HG03066 (cell line): ENCODE measurements at regions not wholly inside any gene's neighbourhood (a gene's known extent, or its start where the extent isn't known, plus 50 kb on each side); places are given as distances from the start of the nearest gene placed in this dataset.
"Not testable (repeated sequence)": the region's sequence is repeated elsewhere in the genome, so short reads cannot be mapped to it uniquely, and the experiment has no call there.

Experiments used
- ATAC-seq: cut with Tn5 transposase; IDR thresholded peaks from one replicate; pipeline ENCODE4 v1.9.1; 2021; ENCODE audit warnings: low read depth; ENCODE audit not compliant: unreplicated experiment

DNA sequence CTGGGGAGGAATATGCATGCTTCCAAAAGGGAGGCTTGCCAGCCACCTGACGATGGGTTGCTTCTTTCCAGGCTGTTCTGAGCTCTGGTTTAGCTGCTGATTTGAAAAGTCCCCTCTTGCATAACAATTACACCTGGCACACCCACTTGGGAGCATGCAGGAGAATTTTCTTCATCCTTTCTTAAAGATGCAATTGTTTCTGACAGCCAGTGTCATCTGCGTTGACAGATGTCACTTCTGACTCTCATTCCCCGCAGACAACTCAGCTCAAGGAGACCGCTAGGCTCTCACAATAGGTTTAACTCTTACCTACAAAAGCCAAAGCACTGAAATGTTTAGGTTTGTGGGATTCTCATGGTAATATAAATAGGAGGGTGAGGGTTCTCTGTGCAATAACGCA is 185.6 kb upstream of the SYNPR start:
- ATAC-seq: no peak

DNA sequence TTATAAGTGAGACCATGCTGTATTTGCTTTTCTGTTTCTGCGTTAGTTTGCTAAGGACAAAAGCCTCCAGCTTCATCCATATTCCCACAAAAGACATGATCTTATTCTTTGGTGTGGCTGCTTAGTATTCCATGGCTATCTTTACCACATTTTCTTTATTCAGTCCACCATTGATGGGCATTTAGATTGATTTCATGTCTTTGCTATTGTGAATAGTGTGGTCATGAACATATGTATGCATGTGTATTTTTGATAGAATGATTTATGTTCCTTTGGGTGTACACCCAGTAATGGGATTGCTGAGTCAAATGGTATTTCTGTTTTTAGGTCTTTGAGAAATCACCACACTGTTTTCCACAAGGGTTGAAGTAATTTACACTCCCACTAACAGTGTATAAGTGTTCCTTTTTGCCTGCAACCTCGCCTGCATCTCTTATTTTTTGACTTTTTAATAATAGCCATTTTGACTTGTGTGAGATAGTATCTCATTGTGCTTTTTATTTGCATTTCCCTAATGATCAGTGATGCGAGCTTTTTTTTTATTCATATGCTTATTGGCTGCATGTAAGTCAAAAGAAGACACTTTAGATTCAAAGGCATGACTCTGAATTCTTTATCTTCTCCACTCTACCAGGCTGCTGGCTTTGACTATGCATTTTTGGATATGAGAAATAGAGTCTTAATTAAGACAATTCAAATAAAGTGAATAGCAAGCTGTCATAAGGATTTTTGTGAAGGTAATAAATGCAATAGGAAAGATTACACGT is 183.3 kb upstream of the SYNPR start:
- no peak for ATAC-seq

DNA sequence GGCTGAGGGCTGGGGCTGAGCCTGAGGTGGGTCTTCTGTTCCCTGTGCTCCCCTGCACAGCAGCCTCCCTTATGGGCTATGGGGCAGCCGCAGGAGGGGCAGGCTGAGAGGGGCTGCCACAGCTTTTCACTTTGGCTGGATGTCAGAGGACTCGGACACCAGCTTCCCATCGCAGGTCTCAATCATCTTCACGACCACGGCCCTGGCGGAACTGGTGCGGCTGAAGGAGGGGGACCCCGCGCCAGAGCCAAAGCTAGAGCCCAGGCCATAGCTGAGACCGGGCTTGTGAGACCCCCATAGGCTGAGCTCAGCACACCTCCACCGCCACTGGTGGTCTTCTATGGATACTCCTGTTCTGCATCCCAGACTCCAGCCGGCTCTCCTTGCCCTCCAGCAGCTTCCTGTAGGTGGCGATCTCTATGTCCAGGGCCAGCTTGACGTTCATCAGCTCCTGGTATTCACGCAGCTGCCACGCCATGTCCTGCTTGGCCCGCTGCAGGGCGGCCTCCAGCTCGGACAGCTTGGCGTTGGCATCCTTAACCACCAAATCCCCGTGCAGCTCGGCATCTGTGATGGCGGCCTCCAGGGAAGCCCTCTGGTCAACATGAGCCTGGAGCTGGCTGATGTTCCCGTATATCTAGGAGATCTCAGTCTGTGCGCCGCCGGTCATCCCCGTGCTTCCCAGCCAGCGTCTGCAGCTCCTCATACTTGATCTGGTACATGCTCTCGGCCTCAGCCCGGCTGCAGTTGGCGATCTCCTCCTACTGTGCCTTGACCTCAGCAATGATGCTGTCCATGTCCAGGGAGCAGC is 181.7 kb upstream of the SYNPR start:
- no peak for ATAC-seq

DNA sequence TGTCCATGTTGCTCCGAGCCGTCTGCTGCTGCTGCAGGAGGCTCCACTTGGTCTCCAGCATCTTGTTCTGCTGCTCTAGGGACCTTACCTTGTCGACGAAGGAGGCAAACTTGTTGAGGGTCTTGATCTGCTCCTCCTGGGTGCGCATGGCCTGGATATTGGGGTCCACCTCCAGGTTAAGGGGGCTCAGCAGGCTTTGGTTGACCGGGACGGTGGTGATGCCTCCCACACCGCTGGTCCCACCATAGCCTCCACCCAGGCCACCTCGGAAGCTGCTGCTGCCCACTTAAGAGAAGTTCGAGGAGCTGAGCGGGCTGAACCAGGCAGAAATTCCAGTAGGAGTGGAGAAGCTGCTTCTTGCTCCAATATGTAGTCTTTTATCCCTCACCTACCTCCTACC is 180.7 kb upstream of the SYNPR start:
- no peak for ATAC-seq

DNA sequence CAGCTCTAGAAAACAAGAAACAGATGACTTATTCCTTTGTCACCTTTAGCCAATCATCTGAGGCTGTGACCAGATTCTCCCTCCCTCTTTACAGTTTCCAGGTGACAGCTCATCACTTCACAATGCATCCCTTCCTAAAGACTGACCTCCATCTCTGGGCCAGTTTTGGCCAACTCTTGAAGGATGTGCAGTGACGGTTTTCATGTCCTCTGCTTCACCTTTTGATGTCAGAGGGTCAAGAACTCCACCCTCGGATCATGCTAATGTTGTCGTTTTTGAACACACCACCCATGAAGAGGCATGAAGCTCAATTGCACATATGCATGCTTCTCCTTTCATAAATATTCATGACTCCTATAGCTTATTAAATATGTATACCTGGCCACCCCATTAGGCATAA is 161.2 kb upstream of the SYNPR start:
- ATAC-seq: no peak

DNA sequence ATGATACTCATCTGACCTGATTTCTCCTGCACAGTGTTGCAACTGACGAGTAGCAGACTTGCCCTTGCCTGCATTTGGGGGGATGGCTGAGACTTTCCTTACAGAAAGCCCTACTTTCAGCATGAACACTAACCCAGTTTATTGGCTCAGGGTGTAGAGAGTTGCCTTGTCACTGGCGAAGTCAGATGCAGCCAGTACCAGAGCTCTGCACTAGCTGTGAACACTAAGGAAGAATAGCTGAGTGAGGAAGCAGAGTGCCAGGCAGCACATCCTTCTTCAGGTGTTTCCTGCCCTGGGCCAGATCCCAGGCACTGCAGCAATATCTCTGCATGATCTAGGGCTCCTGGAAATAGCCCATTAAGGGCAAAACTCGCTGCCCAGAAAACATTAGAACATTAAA is 154.0 kb upstream of the SYNPR start:
- ATAC-seq: no peak

DNA sequence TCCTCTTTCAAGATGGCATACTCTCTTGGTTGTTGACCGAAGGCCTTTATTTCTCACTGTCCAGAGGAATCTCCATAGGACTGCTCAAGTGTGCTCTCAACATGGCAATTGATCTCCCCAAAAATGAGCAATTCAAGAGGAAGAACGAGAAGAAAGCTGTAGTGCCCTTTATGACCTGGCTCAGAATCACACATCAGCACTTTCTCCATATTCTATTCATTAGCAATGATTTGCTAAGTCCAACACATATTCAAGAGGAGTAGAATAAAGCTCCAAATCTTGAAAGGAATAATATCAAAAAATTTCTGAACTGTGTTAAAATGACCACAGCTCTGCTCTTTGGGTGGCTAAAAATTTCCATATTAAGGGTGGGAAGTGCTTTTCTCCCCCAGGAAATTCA is 151.6 kb upstream of the SYNPR start:
- ATAC-seq: no peak

DNA sequence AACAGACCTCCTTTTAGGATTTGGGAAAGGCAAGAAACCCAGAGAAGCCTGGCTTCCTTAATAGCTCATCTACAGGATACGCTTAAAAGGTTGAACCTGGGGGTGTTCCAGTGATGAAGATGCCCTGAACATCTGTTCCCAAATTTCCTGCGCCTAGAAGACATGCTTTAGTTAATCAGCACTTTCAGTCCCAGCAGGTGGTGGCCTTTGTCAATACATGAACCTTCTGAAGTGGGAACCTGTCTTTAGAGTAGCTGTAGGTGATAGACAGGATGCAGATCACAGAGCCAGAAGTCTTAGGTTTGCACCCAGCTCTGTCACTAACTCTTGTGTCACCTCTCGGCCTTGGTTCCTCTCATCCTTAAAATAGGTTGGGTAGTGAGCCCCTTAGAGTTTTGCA is 149.7 kb upstream of the SYNPR start:
- no peak for ATAC-seq

DNA sequence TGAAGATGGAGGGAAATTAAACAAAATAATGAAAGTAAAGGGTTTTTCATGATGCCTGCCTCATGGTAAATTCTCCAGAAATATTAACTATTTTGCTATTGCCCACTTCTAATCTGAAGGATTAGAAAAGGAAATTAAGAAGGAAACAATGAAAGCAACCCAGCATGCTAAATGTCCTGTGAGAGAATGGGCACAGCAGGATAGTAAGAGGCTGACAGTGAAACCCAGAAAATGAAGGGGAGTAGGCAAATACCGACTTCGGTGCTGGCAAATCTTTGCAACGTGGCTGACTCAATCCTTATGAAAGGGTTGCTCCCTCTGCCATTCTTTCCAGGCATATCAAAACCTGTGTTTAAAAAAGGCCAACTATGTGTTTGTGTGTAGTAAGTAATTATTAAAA is 147.5 kb upstream of the SYNPR start:
- ATAC-seq: no peak

DNA sequence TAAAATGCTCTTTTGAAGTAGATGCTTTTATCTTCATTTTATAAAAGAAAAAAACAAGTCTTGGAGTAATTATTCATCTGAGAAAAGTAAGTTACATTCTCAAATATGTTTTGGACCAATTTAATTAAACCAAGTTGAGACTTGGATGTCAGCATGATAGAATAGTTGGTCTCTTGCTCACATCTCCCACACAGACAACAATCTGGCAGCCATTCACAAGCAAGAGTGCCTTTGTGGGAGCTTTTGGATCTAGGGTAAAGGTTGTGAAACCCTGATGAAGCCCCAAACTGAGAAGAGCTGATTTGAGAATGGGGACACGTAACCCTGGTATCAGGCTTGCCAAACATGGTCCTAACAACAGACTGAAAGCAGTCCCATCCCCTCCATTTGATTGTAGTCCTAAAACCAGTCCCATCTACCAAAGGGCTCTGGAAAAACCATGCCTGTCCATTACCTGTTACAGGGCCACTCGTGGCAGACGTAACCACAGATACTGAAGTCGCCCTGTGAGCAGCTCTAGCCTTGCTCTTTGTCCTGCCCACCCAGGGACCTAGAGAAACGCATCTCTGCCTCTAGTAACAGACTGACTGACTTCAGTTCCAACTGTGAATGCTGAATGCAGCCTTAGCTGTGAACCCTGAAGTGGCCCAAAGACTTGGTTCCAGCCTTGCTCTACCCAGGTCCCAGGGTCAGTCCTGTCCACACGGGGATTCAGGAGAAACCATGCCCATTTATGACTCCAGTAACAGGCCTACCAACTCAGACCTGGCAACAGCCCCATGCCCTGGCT is 145.5 kb upstream of the SYNPR start:
- no peak for ATAC-seq

DNA sequence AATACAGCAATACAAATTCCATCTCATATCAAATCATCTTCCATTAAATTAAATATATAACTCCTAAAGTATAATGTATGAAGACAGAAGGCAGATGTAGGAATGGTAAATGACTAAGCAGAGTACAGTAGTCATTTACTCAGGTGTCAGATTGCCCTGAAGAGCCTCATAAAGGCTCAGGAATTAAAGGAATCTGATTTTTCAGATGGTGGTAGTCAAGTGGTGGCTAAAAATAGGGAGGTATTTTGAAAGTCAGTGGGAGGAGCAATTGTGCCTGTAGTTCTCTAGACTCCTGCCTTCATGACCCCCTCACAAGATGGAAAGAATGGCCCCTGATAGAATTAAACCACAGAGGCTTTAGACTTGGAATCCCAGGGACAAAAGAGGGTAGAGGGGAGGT is 142.7 kb upstream of the SYNPR start:
- no peak for ATAC-seq

DNA sequence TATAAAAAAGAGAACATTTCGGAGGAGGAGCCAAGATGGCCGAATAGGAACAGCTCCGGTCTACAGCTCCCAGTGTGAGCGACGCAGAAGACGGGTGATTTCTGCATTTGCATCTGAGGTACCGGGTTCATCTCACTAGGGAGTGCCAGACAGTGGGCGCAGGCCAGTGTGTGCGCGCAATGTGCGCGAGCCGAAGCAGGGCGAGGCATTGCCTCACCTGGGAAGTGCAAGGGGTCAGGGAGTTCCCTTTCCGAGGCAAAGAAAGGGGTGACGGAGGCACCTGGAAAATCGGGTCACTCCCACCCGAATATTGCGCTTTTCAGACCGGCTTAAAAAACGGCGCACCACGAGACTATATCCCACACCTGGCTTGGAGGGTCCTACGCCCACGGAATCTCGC is 141.9 kb upstream of the SYNPR start:
- not testable (repeated sequence) for ATAC-seq

DNA sequence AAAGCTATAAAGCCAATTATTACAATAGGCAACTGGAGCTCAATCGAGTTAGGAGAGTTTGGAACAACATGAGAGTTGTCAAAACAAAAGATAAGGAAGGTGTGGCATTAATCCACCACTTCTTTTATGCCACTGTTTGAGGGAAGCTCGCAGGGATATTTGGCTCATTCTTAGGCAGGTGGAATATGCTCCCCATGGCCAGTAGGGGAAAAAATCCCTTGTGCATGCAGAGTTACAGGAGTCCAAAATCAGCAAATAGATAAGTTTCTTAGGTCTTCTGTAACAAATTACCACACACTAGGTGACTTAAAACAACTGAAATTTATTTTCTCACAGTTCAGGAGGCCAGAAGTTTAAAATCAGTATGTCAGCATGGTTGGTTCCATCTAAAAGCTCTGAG is 135.4 kb upstream of the SYNPR start:
- ATAC-seq: no peak

DNA sequence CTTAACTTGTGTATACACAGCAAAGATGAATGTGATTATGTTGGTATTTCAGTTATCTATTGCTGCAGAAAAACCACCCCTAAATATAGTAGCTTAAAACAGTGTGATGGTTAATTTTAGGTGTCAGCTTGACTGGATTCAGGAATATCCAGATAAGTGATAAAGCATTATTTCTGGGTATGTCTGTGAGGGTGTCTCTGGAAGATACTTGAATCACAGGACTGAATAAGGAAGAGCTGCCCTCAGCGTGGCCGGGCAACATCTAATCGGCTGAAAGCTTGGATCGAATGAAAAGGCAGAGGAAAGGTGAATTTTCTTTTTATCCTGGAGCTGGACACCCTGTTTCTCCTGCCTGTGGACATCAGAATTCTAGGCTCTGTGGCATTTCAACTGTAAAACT is 132.0 kb upstream of the SYNPR start:
- ATAC-seq: no peak

DNA sequence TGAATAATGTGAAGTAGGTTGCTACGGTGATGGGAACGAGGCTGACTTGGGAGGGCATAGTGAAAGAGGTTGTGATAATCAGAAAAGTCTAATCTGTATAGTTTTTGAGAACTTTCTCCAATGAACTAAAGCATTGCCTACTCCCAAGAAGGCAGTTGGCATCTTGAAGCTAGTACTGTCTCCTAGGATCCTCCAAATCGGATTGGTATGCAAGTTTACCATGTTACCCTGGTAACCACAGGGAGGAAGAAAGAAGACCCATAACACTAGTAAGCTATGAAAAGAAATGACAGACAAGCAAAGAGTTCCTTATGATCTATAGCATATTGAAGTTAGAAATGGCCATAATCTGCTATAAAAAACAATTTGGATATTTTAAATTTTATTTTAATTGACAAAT is 127.2 kb upstream of the SYNPR start:
- no peak for ATAC-seq

DNA sequence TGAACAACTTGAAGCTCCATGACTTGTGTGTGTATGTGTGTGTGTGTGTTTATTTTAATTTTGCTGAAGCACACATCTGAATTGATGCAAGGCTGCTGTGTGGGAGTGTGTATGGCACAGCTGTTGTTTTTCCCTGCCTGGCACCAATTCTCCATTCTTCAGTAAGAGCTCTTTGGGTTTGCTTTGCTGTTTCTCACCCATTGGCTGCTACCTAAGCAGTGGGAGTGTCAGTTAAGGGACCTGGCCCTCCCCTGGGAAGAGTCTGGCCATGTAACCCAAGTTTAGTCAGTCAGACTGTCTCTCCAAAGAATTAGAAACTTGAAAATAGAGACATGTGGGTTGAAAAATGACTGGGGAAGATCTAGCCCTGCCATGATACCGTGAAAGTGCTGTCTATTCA is 126.2 kb upstream of the SYNPR start:
- ATAC-seq: no peak

DNA sequence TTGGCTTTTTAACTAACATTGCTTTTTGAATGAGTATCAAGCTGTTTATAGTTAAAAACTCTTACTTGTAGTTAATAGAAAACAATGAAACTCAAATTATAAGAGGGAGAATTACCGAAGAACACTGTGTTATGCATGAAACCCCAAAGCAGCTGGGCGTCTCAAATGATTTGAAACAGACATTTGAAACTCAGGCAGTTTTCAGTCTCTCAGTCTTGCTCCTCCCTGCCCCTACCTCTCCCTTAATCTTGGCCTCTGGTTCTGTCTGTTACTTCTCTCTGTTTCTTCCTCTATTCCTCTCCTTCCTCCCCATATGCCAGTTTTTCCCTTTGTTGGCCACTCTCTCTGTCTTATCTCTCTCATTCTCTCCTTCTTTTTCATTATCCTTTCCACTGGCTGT is 118.3 kb upstream of the SYNPR start:
- no peak for ATAC-seq

DNA sequence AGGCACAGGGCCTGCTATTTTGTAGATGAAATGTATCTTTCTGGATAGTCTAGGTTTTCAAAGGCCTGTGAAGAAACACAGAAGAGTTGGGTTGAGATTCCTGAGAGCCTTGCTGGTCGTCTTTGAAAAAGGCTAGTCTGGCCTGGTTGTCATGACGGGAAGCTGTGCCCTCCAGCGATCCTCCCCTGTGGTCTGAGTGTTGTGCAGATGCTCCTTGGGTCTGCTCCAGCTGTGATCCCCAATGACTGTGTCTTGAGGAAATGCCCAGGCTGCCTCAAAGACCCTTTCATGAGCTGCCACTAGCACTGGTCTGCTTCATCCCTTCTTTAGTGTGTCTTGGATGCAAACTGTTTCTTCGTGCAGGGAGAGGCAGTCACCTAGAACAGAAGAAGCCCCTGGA is 111.0 kb upstream of the SYNPR start:
- no peak for ATAC-seq

DNA sequence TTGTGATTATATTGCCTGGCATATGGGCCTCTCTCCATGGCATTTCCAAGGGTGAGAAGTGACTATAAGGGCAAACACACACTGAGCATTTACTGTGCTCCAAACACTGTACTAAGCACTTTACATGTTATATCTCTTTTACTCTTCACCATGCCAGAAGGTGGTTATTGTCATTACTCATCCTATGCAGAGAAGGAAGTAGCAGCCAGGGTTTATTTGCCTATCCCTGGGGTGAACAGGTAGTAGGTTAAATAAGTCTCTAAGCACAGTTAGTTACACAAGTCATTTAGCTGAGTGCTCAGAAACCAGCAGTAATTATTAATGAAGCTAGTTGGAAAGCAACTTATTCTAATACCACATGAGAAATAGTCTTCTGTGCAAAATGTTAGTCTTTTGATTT is 109.9 kb upstream of the SYNPR start:
- ATAC-seq: no peak

DNA sequence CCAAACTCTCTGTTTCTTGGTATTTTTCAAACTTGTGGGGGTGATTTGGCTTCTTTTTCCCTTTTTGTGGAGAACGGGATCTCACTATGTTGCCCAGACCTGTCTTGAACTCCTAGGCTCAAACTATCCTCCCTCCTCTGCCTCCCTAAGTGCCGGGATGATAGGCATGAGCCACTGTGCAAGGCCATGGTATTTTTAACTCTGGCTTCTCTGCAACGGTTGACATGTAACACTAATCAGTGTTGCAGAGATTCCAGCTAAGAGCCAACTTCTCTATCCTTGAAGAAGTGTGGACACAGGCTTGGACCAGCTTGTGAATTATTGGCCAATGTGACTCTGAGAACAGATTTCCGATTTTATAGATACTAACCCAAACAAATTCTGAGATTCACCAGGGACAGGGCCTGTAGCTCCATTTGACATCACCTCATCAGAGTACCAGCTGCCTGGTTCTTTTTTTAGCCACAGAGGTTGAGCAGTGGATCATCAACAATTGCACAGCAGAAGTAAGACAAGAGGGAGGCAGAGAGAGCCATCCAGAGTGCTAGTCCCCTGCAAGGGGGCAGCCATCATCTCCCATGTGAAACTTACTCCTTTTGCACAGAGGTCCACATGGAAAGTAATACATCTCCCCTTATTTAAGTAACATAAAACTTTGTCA is 98.1 kb upstream of the SYNPR start:
- ATAC-seq: no peak

DNA sequence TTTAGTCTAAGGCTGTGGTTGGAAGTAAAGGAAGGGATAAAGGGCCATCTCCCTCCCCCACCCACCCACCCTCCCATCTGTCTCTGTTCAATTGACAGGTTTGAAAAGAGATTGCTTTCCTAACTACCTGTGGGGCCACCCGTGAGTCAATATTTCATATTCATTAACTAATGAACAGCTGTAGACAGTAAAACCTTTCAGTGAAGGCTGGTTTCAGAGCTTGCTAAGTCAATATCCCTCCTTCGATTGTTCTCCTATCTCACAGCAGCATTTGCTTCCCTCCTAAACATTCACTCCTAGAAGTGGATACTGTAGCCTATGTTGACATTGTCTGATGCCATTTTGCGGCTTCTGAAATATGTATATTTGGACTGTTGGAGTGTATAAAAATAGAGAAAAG is 85.9 kb upstream of the SYNPR start:
- no peak for ATAC-seq
